Activated T-helper 1 cell treated with Interleukin-2 at 50 U/mL for 16 hours (primary cell): ENCODE measurements at regions not wholly inside any gene's neighbourhood (a gene's known extent, or its start where the extent isn't known, plus 50 kb on each side); places are given as distances from the start of the nearest gene placed in this dataset.
"Not testable (repeated sequence)": the region's sequence is repeated elsewhere in the genome, so short reads cannot be mapped to it uniquely, and the experiment has no call there.

ENCODE experiments used
- DNase-seq: peaks from one replicate; pipeline ENCODE4 v3.0.0-alpha.2; 2020; ENCODE audit warnings: low read depth

- DNase-seq = no peak
Observed at GRCh38 chr14:101634850-101635748, 73.8 kb downstream of the DIO3 start.

- DNase-seq = no peak
Observed at GRCh38 chr14:101635749-101636560, 74.7 kb downstream of the DIO3 start.

- DNase-seq = no peak
Observed at GRCh38 chr14:101639241-101639833, 78.0 kb downstream of the DIO3 start.

GRCh38 chr14:101643651-101644050 is 82.4 kb downstream of the DIO3 start:
- no peak for DNase-seq

- no peak for DNase-seq
Observed at GRCh38 chr14:101654051-101654450, 92.8 kb downstream of the DIO3 start.

GRCh38 chr14:101657372-101657771 is 96.1 kb downstream of the DIO3 start:
- DNase-seq = no peak

- no peak for DNase-seq
Observed at GRCh38 chr14:101665478-101666078, 95.9 kb upstream of the PPP2R5C start.

- DNase-seq = no peak
Observed at GRCh38 chr14:101666264-101666663, 95.2 kb upstream of the PPP2R5C start.

GRCh38 chr14:101669629-101670028 is 91.9 kb upstream of the PPP2R5C start:
- DNase-seq = no peak

GRCh38 chr14:101673873-101674272 is 87.6 kb upstream of the PPP2R5C start:
- no peak for DNase-seq

GRCh38 chr14:101675835-101676234 is 85.7 kb upstream of the PPP2R5C start:
- not testable (repeated sequence) for DNase-seq

GRCh38 chr14:101677912-101678327 is 83.6 kb upstream of the PPP2R5C start:
- not testable (repeated sequence) for DNase-seq

- no peak for DNase-seq
Observed at GRCh38 chr14:101681795-101682194, 79.7 kb upstream of the PPP2R5C start.

GRCh38 chr14:101683365-101683764 is 78.1 kb upstream of the PPP2R5C start:
- DNase-seq = no peak

- no peak for DNase-seq
Observed at GRCh38 chr14:101687756-101688546, 73.6 kb upstream of the PPP2R5C start.

- DNase-seq = no peak
Observed at GRCh38 chr14:101689039-101689501, 72.4 kb upstream of the PPP2R5C start.

GRCh38 chr14:101689966-101690365 is 71.5 kb upstream of the PPP2R5C start:
- not testable (repeated sequence) for DNase-seq

GRCh38 chr14:101695659-101696058 is 65.8 kb upstream of the PPP2R5C start:
- no peak for DNase-seq

- no peak for DNase-seq
Observed at GRCh38 chr14:101704140-101704539, 57.4 kb upstream of the PPP2R5C start.

- DNase-seq = peak; percentile 64
Observed at GRCh38 chr14:101705733-101706508, 55.6 kb upstream of the PPP2R5C start.
